Tibial nerve (tissue), 4 donors: ENCODE measurements at regions not wholly inside any gene's neighbourhood (a gene's known extent, or its start where the extent isn't known, plus 50 kb on each side); places are given as distances from the start of the nearest gene placed in this dataset.

Source experiments
- DNase-seq, 2 donors: peaks; one replicate each; pipeline ENCODE4 v3.0.0-alpha.2; 2019; ENCODE audit warnings: low spot score in 2 of 2
- H3K27ac ChIP-seq, 4 donors: fragments of 200-600 bp; sonication (generic) in 3 of 4; one replicate each; pipeline ENCODE4 v1.5.1; 2017 to 2019; ENCODE audit warnings: mild to moderate bottlenecking in 1 of 4
- H3K27me3 ChIP-seq, 2 donors: fragments of 200-600 bp; sonication (generic) in 1 of 2; one replicate each; pipeline versions ENCODE4 v1.5.1 to v1.6.0; 2017 to 2019
- H3K36me3 ChIP-seq, 3 donors: fragments of 200-600 bp; sonication (generic); one replicate each; pipeline ENCODE4 v1.5.1; 2018 to 2019
- H3K4me1 ChIP-seq, 4 donors: fragments of 200-600 bp; sonication (generic) in 3 of 4; one replicate each; pipeline ENCODE4 v1.5.1; 2017 to 2019
- H3K4me3 ChIP-seq, 4 donors: fragments of 200-600 bp; sonication (generic) in 3 of 4; one replicate each; pipeline ENCODE4 v1.5.1; 2017 to 2019; ENCODE audit warnings: mild to moderate bottlenecking in 1 of 4, moderate library complexity in 1 of 4
- H3K9me3 ChIP-seq, 4 donors: fragments of 200-600 bp; sonication (generic) in 3 of 4; one replicate each; pipeline ENCODE4 v1.5.1; 2017 to 2019
- CTCF ChIP-seq, 5 experiments: fragments of 200-600 bp in 3 of 5; fragments of 450-650 bp in 2 of 5; sonication (generic) in 3 of 5; IDR thresholded peaks; one replicate each; pipeline ENCODE4 v1.5.1; 2016 to 2019; ENCODE audit warnings: antibody characterized with exemption in 5 of 5, mild to moderate bottlenecking in 3 of 5, moderate library complexity in 2 of 5
- EP300 ChIP-seq, 2 donors: sonication (generic); formaldehyde crosslinking; IDR thresholded peaks; one replicate each; pipeline ENCODE4 v1.6.1; 2017; ENCODE audit warnings: antibody characterized with exemption in 2 of 2, mild to moderate bottlenecking in 1 of 2
- POLR2A ChIP-seq, 2 donors: fragments of 450-650 bp; IDR thresholded peaks; one replicate each; pipeline ENCODE4 v1.6.1; 2017; ENCODE audit warnings: antibody characterized with exemption in 2 of 2, mild to moderate bottlenecking in 2 of 2, moderate library complexity in 2 of 2
- WGBS, 2 donors: methylation state at CpG; one replicate each; pipeline ENCODE4 v1.1.5; 2018; 5-methylcytosine and 5-hydroxymethylcytosine counted together

- no peaks in the 10 kb centered on the region for H3K36me3 ChIP-seq
- H3K27me3 ChIP-seq = no peaks in the 10 kb centered on the region
- H3K4me1 ChIP-seq = no peaks in the 10 kb centered on the region
- no peak overlapping the region for H3K27ac ChIP-seq
- 85 to 88% methylated on average over 1 of the region's 1 CpG for whole genome bisulfite sequencing, 2 donors
- DNase-seq = no peak
- H3K9me3 ChIP-seq = peaks cover 0 to 11% (median 0%) of the 10 kb centered on the region in 4 donors
- H3K4me3 ChIP-seq = no peak overlapping the region
- TF ChIP-seq POLR2A (IDR thresholded peaks at IDR 0.05) (no peak), CTCF (IDR thresholded peaks at IDR 0.05) (no peak), EP300 (IDR thresholded peaks at IDR 0.05) (no peak)
Observed at GRCh38 chr2:196353717-196354116, 182.3 kb upstream of the STK17B start.

- Histone ChIP-seq H3K36me3 (no peaks in the 10 kb centered on the region), H3K9me3 (peaks cover 0 to 11% (median 0%) of the 10 kb centered on the region in 4 donors), H3K4me3 (no peak overlapping the region), H3K27me3 (no peaks in the 10 kb centered on the region), H3K27ac (no peak overlapping the region), H3K4me1 (no peaks in the 10 kb centered on the region)
- DNase-seq = no peak
- TF ChIP-seq POLR2A (IDR thresholded peaks at IDR 0.05) (no peak), CTCF (IDR thresholded peaks at IDR 0.05) (no peak), EP300 (IDR thresholded peaks at IDR 0.05) (no peak)
- whole genome bisulfite sequencing, 2 donors = 92 to 99% methylated on average over 4 of the region's 4 CpGs
Observed at GRCh38 chr2:196354186-196354585, 182.8 kb upstream of the STK17B start.

- no peak for DNase-seq
Observed at GRCh38 chr2:196356332-196356731, 185.0 kb upstream of the STK17B start.

GRCh38 chr2:196360650-196361049 lies 189.3 kb upstream of the STK17B start:
- no peaks in the 10 kb centered on the region for H3K4me1 ChIP-seq
- H3K4me3 ChIP-seq = no peak overlapping the region
- TF ChIP-seq POLR2A (IDR thresholded peaks at IDR 0.05) = no peak
- TF ChIP-seq CTCF (IDR thresholded peaks at IDR 0.05) = no peak
- no peak for TF ChIP-seq EP300 (IDR thresholded peaks at IDR 0.05)
- no peaks in the 10 kb centered on the region for H3K36me3 ChIP-seq
- H3K9me3 ChIP-seq = no peaks in the 10 kb centered on the region
- DNase-seq = no peak
- no peaks in the 10 kb centered on the region for H3K27me3 ChIP-seq
- no peak overlapping the region for H3K27ac ChIP-seq

More at GRCh38 chr2:196356332-196356731, 185.0 kb upstream of the STK17B start:
- 81 to 83% methylated on average over 4 of the region's 4 CpGs for WGBS, 2 donors
- Histone ChIP-seq H3K4me1 (no peaks in the 10 kb centered on the region), H3K27ac (no peak overlapping the region), H3K4me3 (no peak overlapping the region), H3K36me3 (no peaks in the 10 kb centered on the region), H3K27me3 (no peaks in the 10 kb centered on the region), H3K9me3 (peaks cover 0 to 11% (median 0%) of the 10 kb centered on the region in 4 donors)
- TF ChIP-seq CTCF (IDR thresholded peaks at IDR 0.05) = no peak
- no peak for TF ChIP-seq POLR2A (IDR thresholded peaks at IDR 0.05)
- TF ChIP-seq EP300 (IDR thresholded peaks at IDR 0.05) = no peak

GRCh38 chr2:196361606-196362326 lies 190.4 kb upstream of the STK17B start:
- H3K4me1 ChIP-seq = no peaks in the 10 kb centered on the region
- 55 to 66% methylated on average over 7 of the region's 7 CpGs for WGBS, 2 donors
- no peaks in the 10 kb centered on the region for H3K36me3 ChIP-seq
- H3K27ac ChIP-seq = no peak overlapping the region
- H3K27me3 ChIP-seq = no peaks in the 10 kb centered on the region
- H3K4me3 ChIP-seq = no peak overlapping the region
- no peaks in the 10 kb centered on the region for H3K9me3 ChIP-seq
- DNase-seq = no peak
- no peak for TF ChIP-seq CTCF (IDR thresholded peaks at IDR 0.05)
- TF ChIP-seq POLR2A (IDR thresholded peaks at IDR 0.05) = no peak
- TF ChIP-seq EP300 (IDR thresholded peaks at IDR 0.05) = no peak
